K562 (cell line): ENCODE measurements at regions not wholly inside any gene's neighbourhood (a gene's known extent, or its start where the extent isn't known, plus 50 kb on each side); places are given as distances from the start of the nearest gene placed in this dataset.

Experiments
- ATAC-seq: fragments of 200-7000 bp; cut with Tn5 transposase; 3 replicates; pipeline ENCODE4 v1.9.1; 2020; ENCODE audit warnings: moderate library complexity
- BruUV-seq: library from RNA; stranded (reverse); fragments of 400-500 nt; replicated peaks from 2 replicates; lab custom pipeline; 2021; lab: Mats Ljungman, UMichigan
- CTCF ChIA-PET: fragments of 300-600 bp; formaldehyde crosslinking; extraction: SDS; loops from one replicate; lab custom pipeline; 2021; ENCODE audit warnings: low intra/inter-chr PET ratio; lab: Yijun Ruan, JAX
- POLR2A ChIA-PET: fragments of 300-600, 350-650 bp; sonication (Branson Sonifier 250); formaldehyde crosslinking; extraction: SDS; loops from one replicate; lab custom pipeline; 2021; ENCODE audit warnings: antibody characterized with exemption, inconsistent platforms; lab: Yijun Ruan, JAX
- DNase-seq, 4 experiments: peaks; one replicate each; pipeline versions ENCODE4 v3.0.0 to v3.0.0-alpha.2; 2011 to 2018; ENCODE audit warnings: low spot score in 3 of 4, mixed read lengths in 3 of 4; ENCODE audit errors: extremely low read depth in 1 of 4
- FAIRE-seq: peaks from 2 replicates; lab custom pipeline; 2011; peaks lifted over from hg19 to GRCh38; lab: Jason Lieb, UNC
- H2AFZ ChIP-seq: 2 replicates; pipeline ENCODE4 v1.6.0; 2011; ENCODE audit warnings: low read depth, low read length, control low read depth, inconsistent platforms
- H3K27ac ChIP-seq: fragments of 200-600 bp; 3 replicates; pipeline ENCODE4 v1.8.0; 2011; ENCODE audit warnings: low read depth, mild to moderate bottlenecking, control low read depth, inconsistent platforms, low read length, moderate library complexity, mixed read lengths; ENCODE audit errors: extremely low read depth
- H3K27me3 ChIP-seq, 2 experiments: fragments of 300-600 bp in 1 of 2; 2 replicates in 1 of 2; 3 replicates in 1 of 2; pipeline versions ENCODE4 v1.6.0 to v1.8.0; 2011; ENCODE audit warnings: inconsistent platforms in 2 of 2, low read length in 2 of 2, mild to moderate bottlenecking in 1 of 2, mixed read lengths in 1 of 2, moderate library complexity in 1 of 2; ENCODE audit not compliant: control insufficient read depth in 2 of 2, insufficient read depth in 2 of 2
- H3K36me3 ChIP-seq: fragments of 300-600 bp; 3 replicates; pipeline ENCODE4 v1.8.0; 2011; ENCODE audit warnings: mild to moderate bottlenecking, low read length, inconsistent platforms; ENCODE audit not compliant: control insufficient read depth, insufficient read depth
- H3K4me1 ChIP-seq, 2 experiments: fragments of 200-600 bp in 1 of 2; replicated peaks in 1 of 2; 2 replicates in 1 of 2; 3 replicates in 1 of 2; pipeline versions ENCODE4 v1.5.1 to v1.8.0; 2011; ENCODE audit warnings: inconsistent platforms in 2 of 2, low read length in 2 of 2, mild to moderate bottlenecking in 1 of 2, mixed read lengths in 1 of 2, moderate library complexity in 1 of 2; ENCODE audit not compliant: control insufficient read depth in 2 of 2, insufficient read depth in 2 of 2
- H3K4me2 ChIP-seq: 2 replicates; pipeline ENCODE4 v1.6.1; 2011; ENCODE audit warnings: low read length, control low read depth, inconsistent platforms, mixed read lengths; ENCODE audit not compliant: insufficient read depth
- H3K4me3 ChIP-seq: fragments of 200-600 bp; sonication (generic), shearing (Covaris generic); 2 replicates; pipeline ENCODE4 v1.5.1; 2016; ENCODE audit warnings: control low read depth, inconsistent platforms
- H3K79me2 ChIP-seq: fragments of 200-600 bp; 3 replicates; pipeline ENCODE4 v1.8.0; 2011; ENCODE audit warnings: low read length, inconsistent platforms; ENCODE audit not compliant: control insufficient read depth, insufficient read depth
- H3K9ac ChIP-seq, 2 experiments: 2 replicates each; pipeline versions ENCODE4 v1.6.0 to v1.6.1; 2011; ENCODE audit warnings: low read depth in 2 of 2, low read length in 2 of 2, control low read depth in 1 of 2, inconsistent platforms in 1 of 2, mild to moderate bottlenecking in 1 of 2, mixed read lengths in 1 of 2; ENCODE audit not compliant: insufficient read depth in 1 of 2
- H3K9me1 ChIP-seq: one replicate; pipeline ENCODE4 v1.6.0; 2011; ENCODE audit warnings: inconsistent platforms, mild to moderate bottlenecking, low read length, moderate library complexity; ENCODE audit not compliant: control insufficient read depth, insufficient read depth
- H3K9me3 ChIP-seq: replicated peaks from 2 replicates; pipeline ENCODE4 v1.5.1; 2011; ENCODE audit warnings: low read depth, low read length, inconsistent platforms; ENCODE audit not compliant: control insufficient read depth, insufficient read depth
- H4K20me1 ChIP-seq: replicated peaks from 2 replicates; pipeline ENCODE4 v1.6.1; 2011; ENCODE audit warnings: low read length, inconsistent platforms, mixed read lengths; ENCODE audit not compliant: control insufficient read depth, insufficient read depth
- CEBPB ChIP-seq: fragments of 450-650 bp; IDR thresholded peaks from 2 replicates; pipeline ENCODE4 v1.6.1; 2016; ENCODE audit warnings: missing genetic modification characterization, missing compliant biosample characterization
- CEBPG ChIP-seq, 3 experiments: fragments of 200-800 bp in 1 of 3; sonication (Bioruptor generic) in 1 of 3; sonication (generic) in 1 of 3; formaldehyde crosslinking in 1 of 3; IDR thresholded peaks in 2 of 3; conservative IDR thresholded peaks in 1 of 3; 2 replicates each; pipeline versions ENCODE4 v1.6.1 to v1.8.0; 2016 to 2022; ENCODE audit warnings: missing compliant biosample characterization in 2 of 3, missing genetic modification characterization in 2 of 3, mild to moderate bottlenecking in 1 of 3, missing genetic modification reagents in 1 of 3
- CHD1 ChIP-seq: fragments of 200-600 bp; sonication (generic); IDR thresholded peaks from one replicate; pipeline ENCODE4 v1.6.1; 2012; ENCODE audit warnings: mild to moderate bottlenecking, moderate library complexity, low read length, inconsistent platforms
- ZFPM2 ChIP-seq: fragments of 250-450 bp; sonication (Bioruptor Pico); IDR thresholded peaks from 2 replicates; pipeline ENCODE4 v1.5.1; 2022; ENCODE audit warnings: mild to moderate bottlenecking
- ZNF184 ChIP-seq: sonication (generic); formaldehyde crosslinking; IDR thresholded peaks from 2 replicates; pipeline ENCODE4 v1.5.0; 2020; ENCODE audit warnings: missing genetic modification reagents
- WGBS: fragments of 100-300 bp; shearing (Covaris generic); methylation state at CpG from one replicate; pipeline ENCODE4 v1.1.6; 2016; ENCODE audit warnings: low coverage, mixed read lengths; ENCODE audit not compliant: insufficient coverage; ENCODE audit errors: missing lambda C conversion rate; 5-methylcytosine and 5-hydroxymethylcytosine counted together
- in situ Hi-C: fragments of 300-500 bp; cut with MboI; formaldehyde crosslinking; loops from 4 replicates; pipeline ENCODE4 v1.15.0; 2018; ENCODE audit warnings: inconsistent platforms, mixed read lengths
- intact Hi-C: fragments of 100-400 bp; cut with micrococcal nuclease; formaldehyde crosslinking; loops from 2 replicates; pipeline ENCODE4 v1.14.2; 2022
- TF ChIP-seq, protein P1 (sequence below), 2 experiments: fragments of 450-650 bp in 1 of 2; IDR thresholded peaks; 2 replicates each; pipeline ENCODE4 v1.6.1; 2011 to 2017; ENCODE audit warnings: low read depth in 2 of 2, antibody characterized with exemption in 1 of 2, borderline replicate concordance in 1 of 2, low read length in 1 of 2, mild to moderate bottlenecking in 1 of 2, mixed read lengths in 1 of 2; ENCODE audit not compliant: control insufficient read depth in 1 of 2
- TF ChIP-seq, protein P2 (sequence below), 3 experiments: fragments of 200-800 bp in 1 of 3; fragments of 250-450 bp in 1 of 3; fragments of 450-650 bp in 1 of 3; sonication (Bioruptor Pico) in 1 of 3; sonication (Bioruptor generic) in 1 of 3; formaldehyde crosslinking in 1 of 3; IDR thresholded peaks; 2 replicates each; pipeline versions ENCODE4 v1.6.1 to v1.8.0; 2016 to 2022; ENCODE audit warnings: mild to moderate bottlenecking in 2 of 3, missing genetic modification characterization in 2 of 3, missing compliant biosample characterization in 1 of 3, moderate library complexity in 1 of 3
- TF ChIP-seq, protein P3 (sequence below): IDR thresholded peaks from 2 replicates; pipeline ENCODE4 v1.6.1; 2012; ENCODE audit warnings: low read depth, low read length, improper control_type of control experiment, borderline replicate concordance
- TF ChIP-seq, protein P4 (sequence below): fragments of 450-650 bp; formaldehyde crosslinking; IDR thresholded peaks from 2 replicates; pipeline ENCODE4 v1.4.0; 2020; ENCODE audit warnings: mild to moderate bottlenecking, moderate library complexity

DNA sequence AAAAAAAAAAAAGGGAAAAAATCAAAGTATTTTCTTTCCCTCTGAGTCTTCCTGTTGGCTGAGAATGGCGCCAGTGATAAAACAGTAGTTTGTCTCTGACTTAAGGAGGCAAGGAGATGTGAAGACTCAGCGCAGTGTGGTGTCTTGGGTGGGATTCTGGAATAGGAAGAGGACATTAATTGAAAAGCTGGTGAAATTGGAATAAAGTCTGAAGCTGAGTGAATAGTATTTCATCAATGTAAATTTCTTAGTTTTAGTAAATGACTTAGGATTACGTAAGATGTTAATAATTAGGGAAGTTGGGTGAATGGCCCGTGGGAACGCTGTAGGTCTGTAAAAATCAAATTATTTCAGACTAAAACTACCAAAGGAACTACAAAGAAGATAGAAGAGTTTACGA lies 122.8 kb upstream of the ZNF217 start:
- H3K4me1 ChIP-seq, result no peaks in the 10 kb centered on the region; a peak in 1 of 5 replicates
- H3K27ac ChIP-seq, result no peak overlapping the region
- no peak for FAIRE-seq
- H3K9me1 ChIP-seq, result no peaks in the 10 kb centered on the region
- no peaks in the 10 kb centered on the region for H3K36me3 ChIP-seq
- CTCF ChIA-PET, result no interaction called here
- H3K9me3 ChIP-seq, result no peaks in the 10 kb centered on the region
- POLR2A ChIA-PET, result no interaction called here
- no peaks in the 10 kb centered on the region for H3K79me2 ChIP-seq
- TF ChIP-seq CEBPB, result peak; percentile 66
- no peak for TF ChIP-seq CEBPG (CRISPR knock-in tag; IDR thresholded peaks at IDR 0.05)
- peak in 1 of 2 experiments; percentile 28; a peak in 2 of 4 replicates for TF ChIP-seq CEBPG (tag; conservative IDR thresholded peaks at IDR 0.05 in 1 of 2, IDR thresholded peaks at IDR 0.05 in 1 of 2)
- no peak for TF ChIP-seq ZNF184 (CRISPR knock-in tag)
- no peak for TF ChIP-seq CHD1
- TF ChIP-seq ZFPM2 (CRISPR knock-in tag), result no peak
- TF ChIP-seq, protein P1, sequence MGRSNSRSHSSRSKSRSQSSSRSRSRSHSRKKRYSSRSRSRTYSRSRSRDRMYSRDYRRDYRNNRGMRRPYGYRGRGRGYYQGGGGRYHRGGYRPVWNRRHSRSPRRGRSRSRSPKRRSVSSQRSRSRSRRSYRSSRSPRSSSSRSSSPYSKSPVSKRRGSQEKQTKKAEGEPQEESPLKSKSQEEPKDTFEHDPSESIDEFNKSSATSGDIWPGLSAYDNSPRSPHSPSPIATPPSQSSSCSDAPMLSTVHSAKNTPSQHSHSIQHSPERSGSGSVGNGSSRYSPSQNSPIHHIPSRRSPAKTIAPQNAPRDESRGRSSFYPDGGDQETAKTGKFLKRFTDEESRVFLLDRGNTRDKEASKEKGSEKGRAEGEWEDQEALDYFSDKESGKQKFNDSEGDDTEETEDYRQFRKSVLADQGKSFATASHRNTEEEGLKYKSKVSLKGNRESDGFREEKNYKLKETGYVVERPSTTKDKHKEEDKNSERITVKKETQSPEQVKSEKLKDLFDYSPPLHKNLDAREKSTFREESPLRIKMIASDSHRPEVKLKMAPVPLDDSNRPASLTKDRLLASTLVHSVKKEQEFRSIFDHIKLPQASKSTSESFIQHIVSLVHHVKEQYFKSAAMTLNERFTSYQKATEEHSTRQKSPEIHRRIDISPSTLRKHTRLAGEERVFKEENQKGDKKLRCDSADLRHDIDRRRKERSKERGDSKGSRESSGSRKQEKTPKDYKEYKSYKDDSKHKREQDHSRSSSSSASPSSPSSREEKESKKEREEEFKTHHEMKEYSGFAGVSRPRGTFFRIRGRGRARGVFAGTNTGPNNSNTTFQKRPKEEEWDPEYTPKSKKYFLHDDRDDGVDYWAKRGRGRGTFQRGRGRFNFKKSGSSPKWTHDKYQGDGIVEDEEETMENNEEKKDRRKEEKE (IDR thresholded peaks at IDR 0.05; ENCODE audit: borderline replicate concordance in 1 of 2, control insufficient read depth in 1 of 2, low read depth in 2 of 2, low read length in 1 of 2), result 0 out of 4 replicates have a peak, but pooled peaks of 1 of the 2 experiments have one; percentile 51
- TF ChIP-seq, protein P2, sequence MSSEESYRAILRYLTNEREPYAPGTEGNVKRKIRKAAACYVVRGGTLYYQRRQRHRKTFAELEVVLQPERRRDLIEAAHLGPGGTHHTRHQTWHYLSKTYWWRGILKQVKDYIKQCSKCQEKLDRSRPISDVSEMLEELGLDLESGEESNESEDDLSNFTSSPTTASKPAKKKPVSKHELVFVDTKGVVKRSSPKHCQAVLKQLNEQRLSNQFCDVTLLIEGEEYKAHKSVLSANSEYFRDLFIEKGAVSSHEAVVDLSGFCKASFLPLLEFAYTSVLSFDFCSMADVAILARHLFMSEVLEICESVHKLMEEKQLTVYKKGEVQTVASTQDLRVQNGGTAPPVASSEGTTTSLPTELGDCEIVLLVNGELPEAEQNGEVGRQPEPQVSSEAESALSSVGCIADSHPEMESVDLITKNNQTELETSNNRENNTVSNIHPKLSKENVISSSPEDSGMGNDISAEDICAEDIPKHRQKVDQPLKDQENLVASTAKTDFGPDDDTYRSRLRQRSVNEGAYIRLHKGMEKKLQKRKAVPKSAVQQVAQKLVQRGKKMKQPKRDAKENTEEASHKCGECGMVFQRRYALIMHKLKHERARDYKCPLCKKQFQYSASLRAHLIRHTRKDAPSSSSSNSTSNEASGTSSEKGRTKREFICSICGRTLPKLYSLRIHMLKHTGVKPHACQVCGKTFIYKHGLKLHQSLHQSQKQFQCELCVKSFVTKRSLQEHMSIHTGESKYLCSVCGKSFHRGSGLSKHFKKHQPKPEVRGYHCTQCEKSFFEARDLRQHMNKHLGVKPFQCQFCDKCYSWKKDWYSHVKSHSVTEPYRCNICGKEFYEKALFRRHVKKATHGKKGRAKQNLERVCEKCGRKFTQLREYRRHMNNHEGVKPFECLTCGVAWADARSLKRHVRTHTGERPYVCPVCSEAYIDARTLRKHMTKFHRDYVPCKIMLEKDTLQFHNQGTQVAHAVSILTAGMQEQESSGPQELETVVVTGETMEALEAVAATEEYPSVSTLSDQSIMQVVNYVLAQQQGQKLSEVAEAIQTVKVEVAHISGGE (CRISPR knock-in tag; IDR thresholded peaks at IDR 0.05), result peak in 1 of 3 experiments; percentile 89; a peak in 2 of 6 replicates
- TF ChIP-seq, protein P3, sequence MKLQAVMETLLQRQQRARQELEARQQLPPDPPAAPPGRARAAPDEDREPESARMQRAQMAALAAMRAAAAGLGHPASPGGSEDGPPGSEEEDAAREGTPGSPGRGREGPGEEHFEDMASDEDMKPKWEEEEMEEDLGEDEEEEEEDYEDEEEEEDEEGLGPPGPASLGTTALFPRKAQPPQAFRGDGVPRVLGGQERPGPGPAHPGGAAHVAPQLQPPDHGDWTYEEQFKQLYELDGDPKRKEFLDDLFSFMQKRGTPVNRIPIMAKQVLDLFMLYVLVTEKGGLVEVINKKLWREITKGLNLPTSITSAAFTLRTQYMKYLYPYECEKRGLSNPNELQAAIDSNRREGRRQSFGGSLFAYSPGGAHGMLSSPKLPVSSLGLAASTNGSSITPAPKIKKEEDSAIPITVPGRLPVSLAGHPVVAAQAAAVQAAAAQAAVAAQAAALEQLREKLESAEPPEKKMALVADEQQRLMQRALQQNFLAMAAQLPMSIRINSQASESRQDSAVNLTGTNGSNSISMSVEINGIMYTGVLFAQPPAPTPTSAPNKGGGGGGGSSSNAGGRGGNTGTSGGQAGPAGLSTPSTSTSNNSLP, result no peak
- TF ChIP-seq, protein P4, sequence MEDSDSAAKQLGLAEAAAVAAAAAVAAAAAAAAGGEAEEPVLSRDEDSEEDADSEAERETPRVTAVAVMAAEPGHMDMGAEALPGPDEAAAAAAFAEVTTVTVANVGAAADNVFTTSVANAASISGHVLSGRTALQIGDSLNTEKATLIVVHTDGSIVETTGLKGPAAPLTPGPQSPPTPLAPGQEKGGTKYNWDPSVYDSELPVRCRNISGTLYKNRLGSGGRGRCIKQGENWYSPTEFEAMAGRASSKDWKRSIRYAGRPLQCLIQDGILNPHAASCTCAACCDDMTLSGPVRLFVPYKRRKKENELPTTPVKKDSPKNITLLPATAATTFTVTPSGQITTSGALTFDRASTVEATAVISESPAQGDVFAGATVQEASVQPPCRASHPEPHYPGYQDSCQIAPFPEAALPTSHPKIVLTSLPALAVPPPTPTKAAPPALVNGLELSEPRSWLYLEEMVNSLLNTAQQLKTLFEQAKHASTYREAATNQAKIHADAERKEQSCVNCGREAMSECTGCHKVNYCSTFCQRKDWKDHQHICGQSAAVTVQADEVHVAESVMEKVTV (CRISPR knock-in tag), result no peak
- TF ChIP-seq, all 486 proteins: peak for 4
- Histone ChIP-seq H4K20me1 (no peaks in the 10 kb centered on the region), H3K4me3 (no peak overlapping the region), H3K4me2 (no peak overlapping the region), H2AFZ (no peak overlapping the region), H3K9ac (no peak overlapping the region), H3K27me3 (no peaks in the 10 kb centered on the region)
- 70% methylated on average over 6 of the region's 6 CpGs for WGBS
- in situ Hi-C loops, result no loop called here
- no TSS peak for BruUV-seq
- ATAC-seq, result no peak
- no peak for DNase-seq
- intact Hi-C loops, result no loop called here
